ENCODE measurements at regions not wholly inside any gene's neighbourhood (a gene's known extent, or its start where the extent isn't known, plus 50 kb on each side); places are given as distances from the start of the nearest gene placed in this dataset.

GRCh38 chrX:28039258-28039657 lies 58.0 kb upstream of the DCAF8L1 start (continued):
- TF ChIP-seq MZF1 (CRISPR knock-in tag; IDR thresholded peaks at IDR 0.05; ENCODE audit: borderline replicate concordance) (no peak), MAF1 (CRISPR knock-in tag; IDR thresholded peaks at IDR 0.05; ENCODE audit: borderline replicate concordance) (no peak), ZNF749 (CRISPR knock-in tag; IDR thresholded peaks at IDR 0.05; ENCODE audit: borderline replicate concordance) (no peak), ZNF44 (CRISPR knock-in tag; IDR thresholded peaks at IDR 0.05) (no peak), MAFF (IDR thresholded peaks at IDR 0.05; ENCODE audit: low read depth, low read length) (no peak), ZNF570 (CRISPR knock-in tag; IDR thresholded peaks at IDR 0.05; ENCODE audit: borderline replicate concordance) (no peak), AFF4 (CRISPR knock-in tag; IDR thresholded peaks at IDR 0.05) (no peak), ZNF563 (CRISPR knock-in tag; IDR thresholded peaks at IDR 0.05) (no peak), ARNT2 (CRISPR knock-in tag; IDR thresholded peaks at IDR 0.05; ENCODE audit: low read depth) (no peak)
